NCI-H82 treated with DMSO at 0.1 percent for 48 hours (cell line): ENCODE measurements at regions not wholly inside any gene's neighbourhood (a gene's known extent, or its start where the extent isn't known, plus 50 kb on each side); places are given as distances from the start of the nearest gene placed in this dataset.
A peak's percentile ranks its signal among the peaks of the same experiment; 100 is the strongest.

Experiments used
- DNase-seq: peaks from one replicate; lab custom pipeline; 2025; ENCODE audit not compliant: unreplicated experiment; lab: John Stamatoyannopoulos, UW

- no peak for DNase-seq
Observed at GRCh38 chr5:176711883-176712282, 64.6 kb downstream of the TSPAN17 start.

- DNase-seq, result no peak
Observed at GRCh38 chr5:176712546-176713304, 65.4 kb downstream of the TSPAN17 start.

GRCh38 chr5:176713409-176713808 is 66.1 kb downstream of the TSPAN17 start:
- DNase-seq, result no peak

GRCh38 chr5:176714067-176714466 is 66.8 kb downstream of the TSPAN17 start:
- DNase-seq, result no peak

GRCh38 chr5:176716320-176716719 is 69.0 kb downstream of the TSPAN17 start:
- DNase-seq, result no peak

- DNase-seq, result no peak
Observed at GRCh38 chr5:176719113-176719739, 71.9 kb downstream of the TSPAN17 start.

- no peak for DNase-seq
Observed at GRCh38 chr5:176721509-176721908, 74.2 kb downstream of the TSPAN17 start.

- no peak for DNase-seq
Observed at GRCh38 chr5:176722757-176723156, 75.5 kb downstream of the TSPAN17 start.

GRCh38 chr5:176723440-176723839 is 76.2 kb downstream of the TSPAN17 start:
- no peak for DNase-seq

- peak; percentile 35 for DNase-seq
Observed at GRCh38 chr5:176724472-176724871, 77.2 kb downstream of the TSPAN17 start.

GRCh38 chr5:176725521-176726280 is 78.4 kb downstream of the TSPAN17 start:
- no peak for DNase-seq

- no peak for DNase-seq
Observed at GRCh38 chr5:176726746-176727527, 79.7 kb downstream of the TSPAN17 start.

GRCh38 chr5:176727528-176727900 is 80.2 kb downstream of the TSPAN17 start:
- no peak for DNase-seq

- no peak for DNase-seq
Observed at GRCh38 chr5:176727983-176728675, 80.8 kb downstream of the TSPAN17 start.

GRCh38 chr5:176728831-176729251 is 81.5 kb upstream of the UNC5A start:
- DNase-seq, result no peak

GRCh38 chr5:176730815-176731475 is 79.4 kb upstream of the UNC5A start:
- DNase-seq, result no peak

GRCh38 chr5:176731506-176732160 is 78.7 kb upstream of the UNC5A start:
- DNase-seq, result no peak

- no peak for DNase-seq
Observed at GRCh38 chr5:176732306-176732705, 78.1 kb upstream of the UNC5A start.

- DNase-seq, result no peak
Observed at GRCh38 chr5:176732736-176733405, 77.5 kb upstream of the UNC5A start.
